Naive thymus-derived CD4-positive, alpha-beta T cell (primary cell): ENCODE measurements at regions not wholly inside any gene's neighbourhood (a gene's known extent, or its start where the extent isn't known, plus 50 kb on each side); places are given as distances from the start of the nearest gene placed in this dataset.

Experiments
- ATAC-seq: fragments of 150-1000 bp; cut with Tn5 transposase; 2 replicates; pipeline ENCODE4 v1.10.0; 2021; ENCODE audit warnings: mild to moderate bottlenecking, moderate library complexity
- CTCF ChIA-PET: fragments of 350-600 bp; sonication (Branson Sonifier 250); formaldehyde crosslinking; loops from one replicate; lab custom pipeline; 2021; ENCODE audit warnings: antibody characterized with exemption; lab: Charles Lee
- POLR2A ChIA-PET: fragments of 350-600 bp; sonication (Branson Sonifier 250); formaldehyde crosslinking; loops from one replicate; lab custom pipeline; 2021; ENCODE audit warnings: antibody characterized with exemption, inconsistent platforms; lab: Charles Lee
- DNase-seq, 9 donors: peaks; one replicate each; pipeline versions ENCODE4 v3.0.0 to v3.0.0-alpha.2; 2020 to 2022; ENCODE audit warnings: mixed read lengths in 1 of 9
- H3K27ac ChIP-seq: one replicate; pipeline ENCODE4 v1.7.0; 2013; ENCODE audit warnings: mild to moderate bottlenecking, low read depth, low read length, moderate library complexity
- H3K27me3 ChIP-seq, 2 donors: one replicate each; pipeline ENCODE4 v1.7.0; 2013; ENCODE audit warnings: low read length in 2 of 2, mild to moderate bottlenecking in 2 of 2, moderate library complexity in 2 of 2; ENCODE audit not compliant: control insufficient read depth in 2 of 2, insufficient read depth in 2 of 2
- H3K36me3 ChIP-seq, 3 experiments: 1 replicate in 2 of 3; 2 replicates in 1 of 3; pipeline ENCODE4 v1.7.0; 2013; ENCODE audit warnings: low read length in 3 of 3, mild to moderate bottlenecking in 3 of 3, moderate library complexity in 1 of 3; ENCODE audit not compliant: insufficient read depth in 3 of 3, control insufficient read depth in 2 of 3
- H3K4me1 ChIP-seq, 2 donors: one replicate each; pipeline ENCODE4 v1.7.0; 2013; ENCODE audit warnings: low read length in 2 of 2, mild to moderate bottlenecking in 2 of 2, moderate library complexity in 1 of 2; ENCODE audit not compliant: control insufficient read depth in 2 of 2, insufficient read depth in 2 of 2
- H3K4me3 ChIP-seq: 2 replicates; pipeline ENCODE4 v1.7.0; 2013; ENCODE audit warnings: mild to moderate bottlenecking, low read length
- H3K9me3 ChIP-seq, 3 experiments: 1 replicate in 2 of 3; 2 replicates in 1 of 3; pipeline ENCODE4 v1.7.0; 2013; ENCODE audit warnings: low read length in 3 of 3; ENCODE audit not compliant: control insufficient read depth in 2 of 3
- H3K27ac Mint-ChIP-seq, 9 donors: one replicate each; pipeline ENCODE4 v1.8.0; 2020 to 2022; ENCODE audit warnings: mixed read lengths in 9 of 9, mild to moderate bottlenecking in 8 of 9, moderate library complexity in 5 of 9, inconsistent platforms in 2 of 9
- H3K27me3 Mint-ChIP-seq, 5 donors: one replicate each; pipeline ENCODE4 v1.8.0; 2021 to 2022; ENCODE audit warnings: mixed read lengths in 5 of 5, mild to moderate bottlenecking in 1 of 5
- H3K36me3 Mint-ChIP-seq, 5 donors: one replicate each; pipeline ENCODE4 v1.8.0; 2020 to 2022; ENCODE audit warnings: mixed read lengths in 5 of 5, mild to moderate bottlenecking in 3 of 5, inconsistent platforms in 1 of 5
- H3K4me1 Mint-ChIP-seq, 7 donors: one replicate each; pipeline ENCODE4 v1.8.0; 2020 to 2022; ENCODE audit warnings: mixed read lengths in 7 of 7, mild to moderate bottlenecking in 3 of 7, inconsistent platforms in 1 of 7
- H3K4me3 Mint-ChIP-seq, 10 donors: one replicate each; pipeline ENCODE4 v1.8.0; 2020 to 2022; ENCODE audit warnings: mild to moderate bottlenecking in 10 of 10, mixed read lengths in 10 of 10, moderate library complexity in 6 of 10, inconsistent platforms in 2 of 10
- H3K9me3 Mint-ChIP-seq, 11 donors: one replicate each; pipeline ENCODE4 v1.8.0; 2020 to 2022; ENCODE audit warnings: mixed read lengths in 11 of 11, mild to moderate bottlenecking in 4 of 11, inconsistent platforms in 1 of 11, moderate library complexity in 1 of 11
- intact Hi-C, 2 donors: fragments of 100-400 bp; cut with micrococcal nuclease; formaldehyde crosslinking; loops; one replicate each; pipeline ENCODE4 v1.15.1; 2023

- ChIA-PET CTCF (no interaction called here), POLR2A (no interaction called here)
- Histone ChIP-seq H3K27me3 (no peaks in the 10 kb centered on the region), H3K9me3 (no peaks in the 10 kb centered on the region), H3K4me3 (no peak overlapping the region), H3K36me3 (no peaks in the 10 kb centered on the region), H3K27ac (no peak overlapping the region), H3K4me1 (no peaks in the 10 kb centered on the region)
- H3K27me3 Mint-ChIP-seq, result peaks cover 0 to 4% (median 0%) of the 10 kb centered on the region in 5 donors
- intact Hi-C loops, result no loop called here
- no peak for DNase-seq
- H3K27ac Mint-ChIP-seq, result no peak overlapping the region
- ATAC-seq, result no peak
- H3K9me3 Mint-ChIP-seq, result peaks cover 0 to 27% (median 18%) of the 10 kb centered on the region in 11 donors
- H3K36me3 Mint-ChIP-seq, result no peaks in the 10 kb centered on the region
- H3K4me3 Mint-ChIP-seq, result no peak overlapping the region
- no peaks in the 10 kb centered on the region for H3K4me1 Mint-ChIP-seq
These were observed 1082.1 kb upstream of the RBFOX1 start for GRCh38 chr16:6250511-6250910.

GRCh38 chr16:6249863-6250262, 1082.8 kb upstream of the RBFOX1 start:
- POLR2A ChIA-PET, result no interaction called here
- Histone ChIP-seq H3K27ac (no peak overlapping the region), H3K27me3 (no peaks in the 10 kb centered on the region), H3K9me3 (no peaks in the 10 kb centered on the region), H3K36me3 (no peaks in the 10 kb centered on the region), H3K4me1 (no peaks in the 10 kb centered on the region), H3K4me3 (no peak overlapping the region)
- no peak overlapping the region for H3K27ac Mint-ChIP-seq
- H3K4me1 Mint-ChIP-seq, result no peaks in the 10 kb centered on the region
- peaks cover 0 to 4% (median 0%) of the 10 kb centered on the region in 5 donors for H3K27me3 Mint-ChIP-seq
- no peak for ATAC-seq
- CTCF ChIA-PET, result no interaction called here
- DNase-seq, result no peak
- no peaks in the 10 kb centered on the region for H3K36me3 Mint-ChIP-seq
- H3K4me3 Mint-ChIP-seq, result no peak overlapping the region
- peaks cover 0 to 29% (median 11%) of the 10 kb centered on the region in 11 donors for H3K9me3 Mint-ChIP-seq
- intact Hi-C loops, result no loop called here

GRCh38 chr16:6248199-6248598, 1084.4 kb upstream of the RBFOX1 start:
- H3K36me3 Mint-ChIP-seq, result no peaks in the 10 kb centered on the region
- H3K27me3 Mint-ChIP-seq, result peaks cover 0 to 4% (median 0%) of the 10 kb centered on the region in 5 donors
- no peak for ATAC-seq
- no peak overlapping the region for H3K4me3 Mint-ChIP-seq
- H3K27ac Mint-ChIP-seq, result no peak overlapping the region
- H3K27me3 ChIP-seq, result no peaks in the 10 kb centered on the region
- no peaks in the 10 kb centered on the region for H3K36me3 ChIP-seq
- no peaks in the 10 kb centered on the region for H3K9me3 ChIP-seq
- H3K9me3 Mint-ChIP-seq, result peaks cover 0 to 27% (median 11%) of the 10 kb centered on the region in 11 donors
- H3K4me1 ChIP-seq, result no peaks in the 10 kb centered on the region
- intact Hi-C loops, result no loop called here
- H3K4me3 ChIP-seq, result no peak overlapping the region
- H3K27ac ChIP-seq, result no peak overlapping the region
- H3K4me1 Mint-ChIP-seq, result no peaks in the 10 kb centered on the region
- CTCF ChIA-PET, result no interaction called here
- no peak for DNase-seq
- POLR2A ChIA-PET, result no interaction called here

- ChIA-PET CTCF (no interaction called here), POLR2A (no interaction called here)
- H3K4me3 Mint-ChIP-seq, result no peak overlapping the region
- H3K27me3 ChIP-seq, result no peaks in the 10 kb centered on the region
- no peak overlapping the region for H3K4me3 ChIP-seq
- no peak for ATAC-seq
- no peak overlapping the region for H3K27ac Mint-ChIP-seq
- no peak overlapping the region for H3K27ac ChIP-seq
- H3K4me1 Mint-ChIP-seq, result no peaks in the 10 kb centered on the region
- H3K4me1 ChIP-seq, result no peaks in the 10 kb centered on the region
- H3K27me3 Mint-ChIP-seq, result peaks cover 0 to 4% (median 0%) of the 10 kb centered on the region in 5 donors
- no peak for DNase-seq
- peaks cover 0 to 23% (median 10%) of the 10 kb centered on the region in 11 donors for H3K9me3 Mint-ChIP-seq
- H3K36me3 Mint-ChIP-seq, result no peaks in the 10 kb centered on the region
- intact Hi-C loops, result no loop called here
- no peaks in the 10 kb centered on the region for H3K9me3 ChIP-seq
- H3K36me3 ChIP-seq, result no peaks in the 10 kb centered on the region
These were observed 1084.9 kb upstream of the RBFOX1 start for GRCh38 chr16:6247775-6248174.

GRCh38 chr16:6247150-6247549, 1085.5 kb upstream of the RBFOX1 start:
- H3K27me3 Mint-ChIP-seq, result peaks cover 0 to 4% (median 0%) of the 10 kb centered on the region in 5 donors
- H3K36me3 ChIP-seq, result no peaks in the 10 kb centered on the region
- H3K27ac ChIP-seq, result no peak overlapping the region
- ChIA-PET POLR2A (no interaction called here), CTCF (no interaction called here)
- intact Hi-C loops, result no loop called here
- no peaks in the 10 kb centered on the region for H3K27me3 ChIP-seq
- H3K4me1 ChIP-seq, result no peaks in the 10 kb centered on the region
- H3K27ac Mint-ChIP-seq, result no peak overlapping the region
- DNase-seq (no peak), ATAC-seq (no peak)
- H3K36me3 Mint-ChIP-seq, result no peaks in the 10 kb centered on the region
- no peaks in the 10 kb centered on the region for H3K9me3 ChIP-seq
- no peak overlapping the region for H3K4me3 ChIP-seq
- H3K4me1 Mint-ChIP-seq, result no peaks in the 10 kb centered on the region
- H3K9me3 Mint-ChIP-seq, result peaks cover 0 to 18% (median 9%) of the 10 kb centered on the region in 11 donors
- H3K4me3 Mint-ChIP-seq, result no peak overlapping the region

GRCh38 chr16:6246266-6246665, 1086.4 kb upstream of the RBFOX1 start:
- Mint-ChIP-seq H3K27ac (no peak overlapping the region), H3K4me1 (no peaks in the 10 kb centered on the region), H3K9me3 (peaks cover 0 to 19% (median 9%) of the 10 kb centered on the region in 11 donors), H3K36me3 (no peaks in the 10 kb centered on the region), H3K4me3 (no peak overlapping the region), H3K27me3 (peaks cover 0 to 4% (median 0%) of the 10 kb centered on the region in 5 donors)
- Histone ChIP-seq H3K4me3 (no peak overlapping the region), H3K27ac (no peak overlapping the region), H3K4me1 (no peaks in the 10 kb centered on the region), H3K27me3 (no peaks in the 10 kb centered on the region), H3K9me3 (no peaks in the 10 kb centered on the region), H3K36me3 (no peaks in the 10 kb centered on the region)
- no peak for ATAC-seq
- intact Hi-C loops, result no loop called here
- ChIA-PET CTCF (no interaction called here), POLR2A (no interaction called here)
- DNase-seq, result no peak

GRCh38 chr16:6232056-6232455, 1100.6 kb upstream of the RBFOX1 start:
- H3K9me3 ChIP-seq, result no peaks in the 10 kb centered on the region
- no peaks in the 10 kb centered on the region for H3K36me3 ChIP-seq
- peaks cover 0 to 26% (median 10%) of the 10 kb centered on the region in 11 donors for H3K9me3 Mint-ChIP-seq
- H3K36me3 Mint-ChIP-seq, result no peaks in the 10 kb centered on the region
- POLR2A ChIA-PET, result no interaction called here
- DNase-seq, result no peak
- no peak overlapping the region for H3K4me3 Mint-ChIP-seq
- H3K4me1 ChIP-seq, result no peaks in the 10 kb centered on the region
- no peaks in the 10 kb centered on the region for H3K27me3 Mint-ChIP-seq
- no peak for ATAC-seq
- no peak overlapping the region for H3K27ac Mint-ChIP-seq
- no peaks in the 10 kb centered on the region for H3K4me1 Mint-ChIP-seq
- no peak overlapping the region for H3K4me3 ChIP-seq
- H3K27ac ChIP-seq, result no peak overlapping the region
- intact Hi-C loops, result no loop called here
- CTCF ChIA-PET, result no interaction called here
- no peaks in the 10 kb centered on the region for H3K27me3 ChIP-seq
